ENCODE measurements at regions not wholly inside any gene's neighbourhood (a gene's known extent, or its start where the extent isn't known, plus 50 kb on each side); places are given as distances from the start of the nearest gene placed in this dataset.
"Not testable (repeated sequence)": the region's sequence is repeated elsewhere in the genome, so short reads cannot be mapped to it uniquely, and the experiment has no call there.

- DNase-seq: no peak
Observed at GRCh38 chr10:57661206-57661605, 606.5 kb downstream of the IPMK start.

GRCh38 chr10:57657164-57657765 lies 610.4 kb downstream of the IPMK start:
- peak; percentile 3 for DNase-seq

GRCh38 chr10:57654856-57655255 lies 612.8 kb downstream of the IPMK start:
- no peak for DNase-seq

- DNase-seq: not testable (repeated sequence)
Observed at GRCh38 chr10:57645108-57645507, 622.6 kb downstream of the IPMK start.

- DNase-seq: no peak
Observed at GRCh38 chr10:57638411-57638810, 629.3 kb downstream of the IPMK start.

GRCh38 chr10:57628592-57629284 lies 639.0 kb downstream of the IPMK start:
- no peak for DNase-seq

GRCh38 chr10:57627642-57628178 lies 640.0 kb downstream of the IPMK start:
- no peak for DNase-seq

GRCh38 chr10:57624856-57625592 lies 642.7 kb downstream of the IPMK start:
- no peak for DNase-seq

GRCh38 chr10:57624066-57624465 lies 643.6 kb downstream of the IPMK start:
- DNase-seq: no peak

- no peak for DNase-seq
Observed at GRCh38 chr10:57621466-57621865, 646.2 kb downstream of the IPMK start.

GRCh38 chr10:57605948-57606485 lies 661.7 kb downstream of the IPMK start:
- DNase-seq: no peak

GRCh38 chr10:57599440-57599839 lies 668.3 kb downstream of the IPMK start:
- DNase-seq: no peak

GRCh38 chr10:57593983-57594573 lies 673.6 kb downstream of the IPMK start:
- DNase-seq: no peak

GRCh38 chr10:57579926-57580325 lies 687.8 kb downstream of the IPMK start:
- no peak for DNase-seq

- DNase-seq: no peak
Observed at GRCh38 chr10:57562211-57562610, 705.5 kb downstream of the IPMK start.

- not testable (repeated sequence) for DNase-seq
Observed at GRCh38 chr10:57551774-57552173, 715.9 kb downstream of the IPMK start.

GRCh38 chr10:57535306-57535705 lies 732.4 kb downstream of the IPMK start:
- no peak for DNase-seq

GRCh38 chr10:57513637-57514036 lies 754.1 kb downstream of the IPMK start:
- no peak for DNase-seq

GRCh38 chr10:57507788-57508187 lies 759.9 kb downstream of the IPMK start:
- DNase-seq: no peak

GRCh38 chr10:57506414-57507094 lies 761.1 kb downstream of the IPMK start:
- DNase-seq: no peak

- no peak for DNase-seq
Observed at GRCh38 chr10:57494486-57494885, 773.2 kb downstream of the IPMK start.

- no peak for DNase-seq
Observed at GRCh38 chr10:57482259-57482658, 785.4 kb downstream of the IPMK start.
